IMR-90 (cell line): ENCODE measurements at regions not wholly inside any gene's neighbourhood (a gene's known extent, or its start where the extent isn't known, plus 50 kb on each side); places are given as distances from the start of the nearest gene placed in this dataset.

Experiments used
- ATAC-seq: fragments of 200-7000 bp; cut with Tn5 transposase; 2 replicates; pipeline ENCODE4 v1.9.1; 2020; ENCODE audit warnings: low read depth, mild to moderate bottlenecking, moderate library complexity
- BruUV-seq: library from RNA; stranded (reverse); fragments of 400-500 nt; replicated peaks from 2 replicates; lab custom pipeline; 2021; lab: Mats Ljungman, UMichigan
- CTCF ChIA-PET: fragments of 300-600 bp; formaldehyde crosslinking; extraction: SDS; loops from one replicate; lab custom pipeline; 2021; ENCODE audit warnings: antibody characterized with exemption; lab: Yijun Ruan, JAX
- POLR2A ChIA-PET: fragments of 300-600 bp; sonication (Branson Sonifier 250); formaldehyde crosslinking; loops from one replicate; lab custom pipeline; 2022; ENCODE audit warnings: antibody characterized with exemption; ENCODE audit not compliant: unreplicated experiment; lab: Charles Lee
- DNase-seq: peaks from one replicate; pipeline ENCODE4 v3.0.0; 2013
- H2AFZ ChIP-seq: replicated peaks from 2 replicates; pipeline ENCODE3; 2013; ENCODE audit warnings: low read length, mild to moderate bottlenecking; ENCODE audit not compliant: poor library complexity
- H2AK5ac ChIP-seq: 2 replicates; pipeline ENCODE4 v1.6.1; 2013; ENCODE audit warnings: low read depth, low read length, inconsistent platforms
- H2AK9ac ChIP-seq: replicated peaks from 2 replicates; pipeline ENCODE3; 2013; ENCODE audit warnings: mild to moderate bottlenecking, low read depth, low read length, moderate library complexity; ENCODE audit not compliant: poor library complexity
- H2BK120ac ChIP-seq: 2 replicates; pipeline ENCODE4 v1.6.1; 2013; ENCODE audit warnings: low read depth, low read length, inconsistent platforms
- H2BK15ac ChIP-seq: 3 replicates; pipeline ENCODE4 v1.6.1; 2013; ENCODE audit warnings: low read depth, low read length, inconsistent platforms
- H2BK20ac ChIP-seq: 2 replicates; pipeline ENCODE4 v1.6.1; 2013; ENCODE audit warnings: low read depth, mild to moderate bottlenecking, inconsistent platforms, low read length, moderate library complexity
- H2BK5ac ChIP-seq: 2 replicates; pipeline ENCODE4 v1.6.1; 2013; ENCODE audit warnings: mild to moderate bottlenecking, low read depth, low read length, inconsistent platforms; ENCODE audit not compliant: poor library complexity, severe bottlenecking
- H3K14ac ChIP-seq: replicated peaks from 2 replicates; pipeline ENCODE4 v1.6.1; 2013; ENCODE audit warnings: low read depth, low read length, inconsistent platforms
- H3K18ac ChIP-seq: 2 replicates; pipeline ENCODE4 v1.6.1; 2013; ENCODE audit warnings: low read depth, low read length, control low read depth
- H3K23ac ChIP-seq: 2 replicates; pipeline ENCODE4 v1.6.1; 2013; ENCODE audit warnings: low read depth, low read length, inconsistent platforms
- H3K27ac ChIP-seq: 2 replicates; pipeline ENCODE4 v1.5.1; 2013; ENCODE audit warnings: mild to moderate bottlenecking, control low read depth, low read length; ENCODE audit not compliant: insufficient read depth
- H3K27me3 ChIP-seq: 2 replicates; pipeline ENCODE4 v1.6.1; 2013; ENCODE audit warnings: low read length; ENCODE audit not compliant: control insufficient read depth, insufficient read depth
- H3K36me3 ChIP-seq: 2 replicates; pipeline ENCODE4 v1.6.1; 2013; ENCODE audit warnings: low read length, mixed read lengths; ENCODE audit not compliant: control insufficient read depth, insufficient read depth
- H3K4ac ChIP-seq: 2 replicates; pipeline ENCODE4 v1.6.1; 2013; ENCODE audit warnings: low read depth, low read length, inconsistent platforms
- H3K4me1 ChIP-seq: 2 replicates; pipeline ENCODE4 v1.6.1; 2013; ENCODE audit warnings: low read length, mixed read lengths; ENCODE audit not compliant: control insufficient read depth, insufficient read depth
- H3K4me2 ChIP-seq: 2 replicates; pipeline ENCODE4 v1.6.1; 2013; ENCODE audit warnings: low read depth, mild to moderate bottlenecking, control low read depth, low read length, moderate library complexity
- H3K4me3 ChIP-seq: 2 replicates; pipeline ENCODE4 v1.5.1; 2013; ENCODE audit warnings: low read depth, mild to moderate bottlenecking, control low read depth, low read length, moderate library complexity; ENCODE audit not compliant: insufficient read depth
- H3K56ac ChIP-seq: 2 replicates; pipeline ENCODE4 v1.6.1; 2013; ENCODE audit warnings: low read length, inconsistent platforms; ENCODE audit not compliant: insufficient read depth; ENCODE audit errors: extremely low read depth
- H3K79me1 ChIP-seq, 2 experiments: 2 replicates each; pipeline ENCODE4 v1.6.1; 2013; ENCODE audit warnings: low read length in 2 of 2, inconsistent platforms in 1 of 2, low read depth in 1 of 2
- H3K9ac ChIP-seq: 2 replicates; pipeline ENCODE4 v1.6.1; 2013; ENCODE audit warnings: low read depth, low read length, control low read depth
- H3K9me1 ChIP-seq: 2 replicates; pipeline ENCODE4 v1.6.1; 2013; ENCODE audit warnings: low read length, inconsistent platforms; ENCODE audit not compliant: insufficient read depth
- H3K9me3 ChIP-seq: 2 replicates; pipeline ENCODE4 v1.6.1; 2013; ENCODE audit warnings: low read length; ENCODE audit not compliant: control insufficient read depth, insufficient read depth
- H4K20me1 ChIP-seq: 2 replicates; pipeline ENCODE4 v1.6.1; 2013; ENCODE audit warnings: low read length, inconsistent platforms; ENCODE audit not compliant: insufficient read depth
- H4K5ac ChIP-seq: 2 replicates; pipeline ENCODE4 v1.6.1; 2013; ENCODE audit warnings: mild to moderate bottlenecking, low read depth, low read length, control low read depth
- H4K8ac ChIP-seq, 2 experiments: 2 replicates each; pipeline ENCODE4 v1.6.1; 2013; ENCODE audit warnings: low read depth in 2 of 2, low read length in 2 of 2, control low read depth in 1 of 2, inconsistent platforms in 1 of 2
- H4K91ac ChIP-seq: 2 replicates; pipeline ENCODE4 v1.6.1; 2013; ENCODE audit warnings: low read depth, low read length, inconsistent platforms; ENCODE audit not compliant: insufficient read depth
- BHLHE40 ChIP-seq: fragments of 150-350 bp; IDR thresholded peaks from 2 replicates; pipeline ENCODE4 v1.6.1; 2016; ENCODE audit warnings: mild to moderate bottlenecking, low read depth, low read length
- CHD1 ChIP-seq: IDR thresholded peaks from 2 replicates; pipeline ENCODE4 v1.6.1; 2012; ENCODE audit warnings: low read depth, low read length, improper control_type of control experiment
- CTCF ChIP-seq: conservative IDR thresholded peaks from 2 replicates; pipeline ENCODE4 v1.5.1; 2012; ENCODE audit warnings: mild to moderate bottlenecking, low read depth, low read length, improper control_type of control experiment
- ELK1 ChIP-seq: fragments of 150-350 bp; IDR thresholded peaks from 2 replicates; pipeline ENCODE4 v1.6.1; 2016; ENCODE audit warnings: low read depth, mild to moderate bottlenecking, low read length, moderate library complexity, borderline replicate concordance
- FOS ChIP-seq: fragments of 150-350 bp; IDR thresholded peaks from 2 replicates; pipeline ENCODE4 v1.6.1; 2016; ENCODE audit warnings: low read depth, low read length
- MAZ ChIP-seq: IDR thresholded peaks from 2 replicates; pipeline ENCODE4 v1.6.1; 2012; ENCODE audit warnings: low read depth, mild to moderate bottlenecking, low read length, improper control_type of control experiment, moderate library complexity, borderline replicate concordance
- NFE2L2 ChIP-seq: fragments of 150-350 bp; IDR thresholded peaks from 2 replicates; pipeline ENCODE4 v1.6.1; 2016; ENCODE audit warnings: low read depth, mild to moderate bottlenecking, low read length
- POLR2A ChIP-seq: IDR thresholded peaks from 2 replicates; pipeline ENCODE4 v1.6.1; 2012; ENCODE audit warnings: mild to moderate bottlenecking, low read depth, low read length
- RAD21 ChIP-seq: IDR thresholded peaks from 2 replicates; pipeline ENCODE4 v1.6.1; 2012; ENCODE audit warnings: low read length, improper control_type of control experiment
- RCOR1 ChIP-seq: IDR thresholded peaks from 2 replicates; pipeline ENCODE4 v1.6.1; 2012; ENCODE audit warnings: mild to moderate bottlenecking, low read length, improper control_type of control experiment; ENCODE audit not compliant: insufficient replicate concordance
- RFX5 ChIP-seq: IDR thresholded peaks from 2 replicates; pipeline ENCODE4 v1.8.0; 2012; ENCODE audit warnings: low read depth, mild to moderate bottlenecking, low read length, moderate library complexity
- SMC3 ChIP-seq: fragments of 150-350 bp; IDR thresholded peaks from 2 replicates; pipeline ENCODE4 v1.6.1; 2016; ENCODE audit warnings: low read depth, mild to moderate bottlenecking, antibody characterized with exemption, low read length, moderate library complexity
- USF2 ChIP-seq: fragments of 150-350 bp; IDR thresholded peaks from 2 replicates; pipeline ENCODE4 v1.6.1; 2017; ENCODE audit warnings: mild to moderate bottlenecking, antibody characterized with exemption, low read length, low read depth
- WGBS, 2 experiments: methylation state at CpG; one replicate each; pipeline versions ENCODE4 v1.1.5 to v1.1.7; 2013; ENCODE audit warnings: missing lambda C conversion rate in 2 of 2; ENCODE audit not compliant: insufficient read length in 1 of 2; ENCODE audit errors: extremely low coverage in 2 of 2; 5-methylcytosine and 5-hydroxymethylcytosine counted together
- dilution Hi-C: fragments of 300-500 bp; cut with HindIII; formaldehyde crosslinking; loops from one replicate; pipeline ENCODE4 v1.14.3; 2018; ENCODE audit warnings: low sequenced_read_pairs; ENCODE audit not compliant: unreplicated experiment
- in situ Hi-C: fragments of 300-500 bp; cut with MboI; formaldehyde crosslinking; loops from 3 replicates; pipeline ENCODE4 v1.14.3; 2019; ENCODE audit warnings: low sequenced_read_pairs, inconsistent platforms, mixed read lengths
- intact Hi-C: fragments of 100-400 bp; cut with micrococcal nuclease; formaldehyde crosslinking; loops from 2 replicates; pipeline ENCODE4 v1.10.0; 2022

GRCh38 chr18:22559414-22560274 is 141.9 kb upstream of the CTAGE1 start:
- Histone ChIP-seq H3K14ac (peak overlapping the region; percentile 61; the same call in 1 of the 2 replicates), H3K4me3 (peak overlapping the region; percentile 46), H3K18ac (peak overlapping the region; percentile 62), H3K4me2 (peak overlapping the region; percentile 88), H2BK120ac (peak overlapping the region; percentile 85), H2AK5ac (peak overlapping the region; percentile 35; the same call in 1 of the 2 replicates), H3K4ac (peak overlapping the region; percentile 66), H3K9me1 (no peaks in the 10 kb centered on the region), H3K4me1 (peaks cover 11% of the 10 kb centered on the region), H3K56ac (peak overlapping the region; percentile 79), H3K9ac (peak overlapping the region; percentile 57), H3K27me3 (no peaks in the 10 kb centered on the region), H4K5ac (peak overlapping the region; percentile 56), H3K9me3 (no peaks in the 10 kb centered on the region), H3K79me1 (no peaks in the 10 kb centered on the region), H3K23ac (peak overlapping the region; percentile 91), H2AFZ (peak overlapping the region; percentile 86), H4K91ac (peak overlapping the region; percentile 78), H2AK9ac (peak overlapping the region; percentile 38), H2BK5ac (peak overlapping the region; percentile 79), H2BK15ac (peak overlapping the region; percentile 88; the same call in 2 of the 3 replicates), H3K27ac (peak overlapping the region; percentile 74), H2BK20ac (peak overlapping the region; percentile 75), H4K8ac (peak overlapping the region; percentile 44 to 77; a peak in 3 of 4 replicates), H3K36me3 (no peaks in the 10 kb centered on the region), H4K20me1 (no peaks in the 10 kb centered on the region)
- in situ Hi-C loops, result loop anchor here (5.0 to 10.0 kb wide), 3 partner anchors 95 to 655 kb away; no protein-coding TSS in a partner anchor
- ATAC-seq, result peak; percentile 75
- dilution Hi-C loops, result no loop called here
- peak; percentile 59 for DNase-seq
- WGBS, 2 experiments, result 0% methylated on average over 22 of the region's 63 CpGs; no CpG with 5 or more reads in 1 of the 2 experiments
- no TSS peak for BruUV-seq
- intact Hi-C loops, result loop anchor here (1.0 to 10.0 kb wide), 9 partner anchors 93 to 662 kb away; no protein-coding TSS in a partner anchor
- CTCF ChIA-PET, result no interaction called here
- POLR2A ChIA-PET, result no interaction called here
- TF ChIP-seq FOS, result peak; percentile 71
- TF ChIP-seq RCOR1, result no peak
- TF ChIP-seq USF2, result no peak
- TF ChIP-seq POLR2A, result peak; percentile 43; the same call in 1 of the 2 replicates
- peak; percentile 29; the same call in 1 of the 2 replicates for TF ChIP-seq RAD21
- TF ChIP-seq CHD1, result no peak
- TF ChIP-seq CTCF, result no peak
- no peak for TF ChIP-seq RFX5
- no peak for TF ChIP-seq ELK1
- TF ChIP-seq NFE2L2, result no peak
- no peak for TF ChIP-seq SMC3
- TF ChIP-seq MAZ, result peak; percentile 35; the same call in 1 of the 2 replicates
- peak; percentile 84 for TF ChIP-seq BHLHE40
